Astrocyte (in vitro differentiated cells and primary cell): ENCODE measurements at regions not wholly inside any gene's neighbourhood (a gene's known extent, or its start where the extent isn't known, plus 50 kb on each side); places are given as distances from the start of the nearest gene placed in this dataset.

Experiments used
- DNase-seq: peaks from one replicate; pipeline ENCODE4 v3.0.0-alpha.2; 2010; ENCODE audit warnings: low read depth
- FAIRE-seq: peaks from 2 replicates; lab custom pipeline; 2011; peaks lifted over from hg19 to GRCh38; lab: Jason Lieb, UNC
- H2AFZ ChIP-seq: 2 replicates; pipeline ENCODE4 v1.6.0; 2012; ENCODE audit warnings: low read depth, low read length, inconsistent platforms
- H3K27ac ChIP-seq: 2 replicates; pipeline ENCODE4 v1.5.1; 2011; ENCODE audit warnings: low read depth, low read length, inconsistent platforms
- H3K27me3 ChIP-seq: 2 replicates; pipeline ENCODE4 v1.6.0; 2011; ENCODE audit warnings: low read length, inconsistent platforms; ENCODE audit not compliant: insufficient read depth
- H3K36me3 ChIP-seq: 2 replicates; pipeline ENCODE4 v1.5.1; 2011; ENCODE audit warnings: low read length, inconsistent platforms; ENCODE audit not compliant: insufficient read depth
- H3K4me1 ChIP-seq: 2 replicates; pipeline ENCODE4 v1.5.1; 2011; ENCODE audit warnings: low read length, inconsistent platforms; ENCODE audit not compliant: insufficient read depth
- H3K4me2 ChIP-seq: 2 replicates; pipeline ENCODE4 v1.6.0; 2012; ENCODE audit warnings: low read length, inconsistent platforms
- H3K4me3 ChIP-seq: 2 replicates; pipeline ENCODE4 v1.5.1; 2011; ENCODE audit warnings: low read depth, mild to moderate bottlenecking, low read length, inconsistent platforms; ENCODE audit not compliant: insufficient read depth
- H3K79me2 ChIP-seq: 2 replicates; pipeline ENCODE4 v1.6.0; 2012; ENCODE audit warnings: mild to moderate bottlenecking, low read length, inconsistent platforms; ENCODE audit not compliant: insufficient read depth
- H3K9ac ChIP-seq: 2 replicates; pipeline ENCODE4 v1.6.0; 2012; ENCODE audit warnings: mild to moderate bottlenecking, low read length, inconsistent platforms
- H3K9me3 ChIP-seq: 2 replicates; pipeline ENCODE4 v1.5.1; 2012; ENCODE audit warnings: low read depth, mild to moderate bottlenecking, low read length, inconsistent platforms; ENCODE audit not compliant: insufficient read depth
- H4K20me1 ChIP-seq: 2 replicates; pipeline ENCODE4 v1.6.0; 2012; ENCODE audit warnings: low read length, inconsistent platforms; ENCODE audit not compliant: insufficient read depth
- H3K27ac Mint-ChIP-seq: one replicate; pipeline ENCODE4 v1.8.0; 2021; ENCODE audit warnings: mild to moderate bottlenecking, mixed read lengths; ENCODE audit not compliant: unreplicated experiment
- H3K27me3 Mint-ChIP-seq: one replicate; pipeline ENCODE4 v1.8.0; 2021; ENCODE audit warnings: low read depth, mixed read lengths; ENCODE audit not compliant: unreplicated experiment
- H3K36me3 Mint-ChIP-seq: one replicate; pipeline ENCODE4 v1.8.0; 2021; ENCODE audit warnings: low read depth, mixed read lengths; ENCODE audit not compliant: unreplicated experiment
- H3K4me1 Mint-ChIP-seq: one replicate; pipeline ENCODE4 v1.8.0; 2021; ENCODE audit warnings: low read depth, mixed read lengths; ENCODE audit not compliant: unreplicated experiment
- H3K4me3 Mint-ChIP-seq: one replicate; pipeline ENCODE4 v1.8.0; 2021; ENCODE audit warnings: mild to moderate bottlenecking, moderate library complexity, mixed read lengths; ENCODE audit not compliant: unreplicated experiment
- H3K9me3 Mint-ChIP-seq: one replicate; pipeline ENCODE4 v1.8.0; 2021; ENCODE audit warnings: mild to moderate bottlenecking, mixed read lengths; ENCODE audit not compliant: unreplicated experiment
- CTCF ChIP-seq: IDR thresholded peaks from 2 replicates; pipeline ENCODE4 v1.5.1; 2011; ENCODE audit warnings: low read depth, mild to moderate bottlenecking, inconsistent platforms, low read length, moderate library complexity; ENCODE audit not compliant: insufficient read depth
- EZH2 ChIP-seq: IDR thresholded peaks from 2 replicates; pipeline ENCODE4 v1.6.1; 2012; ENCODE audit warnings: mild to moderate bottlenecking, low read length, inconsistent platforms; ENCODE audit not compliant: insufficient read depth

GRCh38 chr2:66843847-66844246, 408.9 kb downstream of the MEIS1 start:
- H3K36me3 ChIP-seq: no peaks in the 10 kb centered on the region
- Mint-ChIP-seq H3K36me3 (no peaks in the 10 kb centered on the region), H3K4me1 (peaks cover 23% of the 10 kb centered on the region), H3K9me3 (no peaks in the 10 kb centered on the region), H3K27me3 (no peaks in the 10 kb centered on the region), H3K27ac (no peak overlapping the region), H3K4me3 (no peak overlapping the region)
- H3K4me2 ChIP-seq: no peak overlapping the region
- H3K4me3 ChIP-seq: no peak overlapping the region
- no peaks in the 10 kb centered on the region for H3K79me2 ChIP-seq
- H3K27me3 ChIP-seq: no peaks in the 10 kb centered on the region
- no peak for FAIRE-seq
- no peak for DNase-seq
- TF ChIP-seq CTCF (no peak), EZH2 (no peak)
- H3K4me1 ChIP-seq: peaks cover 17% of the 10 kb centered on the region
- H3K9me3 ChIP-seq: no peaks in the 10 kb centered on the region
- no peak overlapping the region for H3K9ac ChIP-seq
- H3K27ac ChIP-seq: no peak overlapping the region
- H2AFZ ChIP-seq: no peak overlapping the region
- no peaks in the 10 kb centered on the region for H4K20me1 ChIP-seq

- Histone ChIP-seq H3K9me3 (no peaks in the 10 kb centered on the region), H3K9ac (no peak overlapping the region), H3K27me3 (no peaks in the 10 kb centered on the region), H4K20me1 (no peaks in the 10 kb centered on the region), H3K27ac (no peak overlapping the region), H3K4me1 (peaks cover 7% of the 10 kb centered on the region), H3K36me3 (no peaks in the 10 kb centered on the region), H3K79me2 (no peaks in the 10 kb centered on the region), H2AFZ (no peak overlapping the region), H3K4me3 (no peak overlapping the region), H3K4me2 (no peak overlapping the region)
- Mint-ChIP-seq H3K9me3 (no peaks in the 10 kb centered on the region), H3K36me3 (no peaks in the 10 kb centered on the region), H3K27ac (no peak overlapping the region), H3K4me1 (peaks cover 17% of the 10 kb centered on the region), H3K4me3 (no peak overlapping the region), H3K27me3 (peaks cover 2% of the 10 kb centered on the region)
- TF ChIP-seq EZH2 (no peak), CTCF (no peak)
- DNase-seq: no peak
- FAIRE-seq: peak; percentile 69
Observed at GRCh38 chr2:66845307-66845706, 410.4 kb downstream of the MEIS1 start.

DNA sequence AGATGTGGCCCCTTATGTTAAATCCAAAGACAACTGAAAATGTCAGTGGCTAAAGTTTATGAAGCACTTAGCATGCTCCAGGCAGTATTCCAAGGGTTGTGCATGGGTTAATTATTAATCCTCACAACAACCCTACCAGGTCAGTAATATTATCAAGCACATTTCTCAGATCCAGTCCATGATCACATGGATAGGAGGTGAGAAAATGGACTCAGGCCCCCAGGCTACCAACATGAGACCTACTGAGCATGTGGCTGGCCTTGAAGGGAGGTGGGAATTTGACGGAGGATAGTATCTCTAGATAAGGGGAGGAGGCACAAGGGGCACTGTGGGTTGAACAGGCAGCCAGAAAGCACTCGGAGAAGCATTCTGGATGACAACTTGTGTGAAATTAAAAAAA, 412.0 kb downstream of the MEIS1 start:
- H3K4me3 Mint-ChIP-seq: no peak overlapping the region
- TF ChIP-seq EZH2 (no peak), CTCF (no peak)
- H2AFZ ChIP-seq: no peak overlapping the region
- DNase-seq (no peak), FAIRE-seq (no peak)
- no peaks in the 10 kb centered on the region for H3K36me3 ChIP-seq
- H3K9ac ChIP-seq: no peak overlapping the region
- H3K27me3 ChIP-seq: no peaks in the 10 kb centered on the region
- no peak overlapping the region for H3K4me3 ChIP-seq
- no peaks in the 10 kb centered on the region for H4K20me1 ChIP-seq
- H3K9me3 Mint-ChIP-seq: no peaks in the 10 kb centered on the region
- H3K4me1 Mint-ChIP-seq: peaks cover 7% of the 10 kb centered on the region
- no peaks in the 10 kb centered on the region for H3K79me2 ChIP-seq
- no peak overlapping the region for H3K27ac ChIP-seq
- peaks cover 2% of the 10 kb centered on the region for H3K4me1 ChIP-seq
- no peak overlapping the region for H3K4me2 ChIP-seq
- H3K36me3 Mint-ChIP-seq: no peaks in the 10 kb centered on the region
- H3K27ac Mint-ChIP-seq: no peak overlapping the region
- peaks cover 2% of the 10 kb centered on the region for H3K27me3 Mint-ChIP-seq
- no peaks in the 10 kb centered on the region for H3K9me3 ChIP-seq
